BJ (cell line): ENCODE measurements at regions not wholly inside any gene's neighbourhood (a gene's known extent, or its start where the extent isn't known, plus 50 kb on each side); places are given as distances from the start of the nearest gene placed in this dataset.

Experiments used
- CTCF ChIA-PET: fragments of 350-600 bp; formaldehyde crosslinking; extraction: SDS; loops from one replicate; lab custom pipeline; 2021; ENCODE audit warnings: antibody characterized with exemption, inconsistent platforms; lab: Yijun Ruan, JAX
- POLR2A ChIA-PET: fragments of 300-600 bp; sonication (Branson Sonifier 250); formaldehyde crosslinking; extraction: SDS; loops from one replicate; lab custom pipeline; 2021; ENCODE audit warnings: antibody characterized with exemption; lab: Charles Lee
- DNase-seq: peaks from one replicate; pipeline ENCODE4 v3.0.0-alpha.2; 2011; ENCODE audit warnings: low read depth
- H3K27me3 ChIP-seq: 2 replicates; pipeline ENCODE4 v1.6.0; 2011; ENCODE audit warnings: low read length; ENCODE audit not compliant: control insufficient read depth, insufficient read depth
- H3K36me3 ChIP-seq: 2 replicates; pipeline ENCODE4 v1.5.1; 2011; ENCODE audit warnings: low read length; ENCODE audit not compliant: control insufficient read depth, insufficient read depth
- H3K4me3 ChIP-seq: 2 replicates; pipeline ENCODE4 v1.5.1; 2011; ENCODE audit warnings: low read depth, mild to moderate bottlenecking, control low read depth, low read length
- CTCF ChIP-seq: IDR thresholded peaks from 2 replicates; pipeline ENCODE4 v1.5.1; 2011; ENCODE audit warnings: low read depth, mild to moderate bottlenecking, control low read depth, inconsistent platforms, low read length, moderate library complexity; ENCODE audit not compliant: insufficient read depth

GRCh38 chr1:201756406-201756805 is 72.6 kb upstream of the IPO9 start:
- TF ChIP-seq CTCF: no peak
- peak; percentile 74 for DNase-seq
- POLR2A ChIA-PET: no interaction called here
- no peaks in the 10 kb centered on the region for H3K36me3 ChIP-seq
- CTCF ChIA-PET: interaction anchor here (0.6 to 9.2 kb wide), 7 partner anchors 13 to 52 kb away, joined by 3 to 51 read pairs (median 3); no protein-coding TSS in a partner anchor
- no peaks in the 10 kb centered on the region for H3K27me3 ChIP-seq
- H3K4me3 ChIP-seq: no peak overlapping the region

GRCh38 chr1:201758499-201759050 is 70.4 kb upstream of the IPO9 start:
- POLR2A ChIA-PET: no interaction called here
- Histone ChIP-seq H3K27me3 (no peaks in the 10 kb centered on the region), H3K4me3 (no peak overlapping the region), H3K36me3 (no peaks in the 10 kb centered on the region)
- no peak for TF ChIP-seq CTCF
- DNase-seq: no peak
- CTCF ChIA-PET: interaction anchor here (1.0 to 9.2 kb wide), 9 partner anchors 10 to 246 kb away, joined by 3 to 51 read pairs (median 3); no protein-coding TSS in a partner anchor

GRCh38 chr1:201759194-201759815 is 69.7 kb upstream of the IPO9 start:
- DNase-seq: no peak

GRCh38 chr1:201760516-201760915 is 68.4 kb upstream of the IPO9 start:
- CTCF ChIA-PET: interaction anchor here (0.9 to 9.2 kb wide), 3 partner anchors 27 to 50 kb away, joined by 3 to 51 read pairs (median 6); no protein-coding TSS in a partner anchor
- TF ChIP-seq CTCF: no peak
- no peaks in the 10 kb centered on the region for H3K36me3 ChIP-seq
- H3K27me3 ChIP-seq: no peaks in the 10 kb centered on the region
- no peak for DNase-seq
- POLR2A ChIA-PET: interaction anchor here (1.0 kb wide), 1 partner anchor 13 kb away, joined by 3 read pairs; no protein-coding TSS in a partner anchor
- no peak overlapping the region for H3K4me3 ChIP-seq

More at GRCh38 chr1:201759194-201759815, 69.7 kb upstream of the IPO9 start:
- POLR2A ChIA-PET: no interaction called here
- Histone ChIP-seq H3K36me3 (no peaks in the 10 kb centered on the region), H3K27me3 (no peaks in the 10 kb centered on the region), H3K4me3 (no peak overlapping the region)
- no peak for TF ChIP-seq CTCF
- CTCF ChIA-PET: interaction anchor here (1.0 to 9.2 kb wide), 8 partner anchors 11 to 247 kb away, joined by 3 to 51 read pairs (median 3); no protein-coding TSS in a partner anchor

- ChIA-PET POLR2A (interaction anchor here (1.0 kb wide), 1 partner anchor 13 kb away, joined by 3 read pairs; no protein-coding TSS in a partner anchor), CTCF (interaction anchor here (0.9 to 9.2 kb wide), 3 partner anchors 12 to 50 kb away, joined by 3 to 51 read pairs (median 6); no protein-coding TSS in a partner anchor)
- no peak overlapping the region for H3K4me3 ChIP-seq
- no peaks in the 10 kb centered on the region for H3K27me3 ChIP-seq
- H3K36me3 ChIP-seq: no peaks in the 10 kb centered on the region
- DNase-seq: no peak
- no peak for TF ChIP-seq CTCF
Measured at GRCh38 chr1:201761178-201761577, 67.8 kb upstream of the IPO9 start.
